ENCODE measurements at regions not wholly inside any gene's neighbourhood (a gene's known extent, or its start where the extent isn't known, plus 50 kb on each side); places are given as distances from the start of the nearest gene placed in this dataset.

- no peak for DNase-seq (ENCODE audit: low read depth in 2 of 2)
- no peak for TF ChIP-seq CTCF (IDR thresholded peaks at IDR 0.05; ENCODE audit: low read depth, low read length)
- no peak overlapping the region for H3K4me3 ChIP-seq (replicated peaks in 1 of 2; ENCODE audit: low read depth in 2 of 2, low read length in 2 of 2)
Measured at GRCh38 chr6:1494671-1495070, 105.3 kb downstream of the FOXF2 start.

GRCh38 chr6:1495344-1495743 is 106.0 kb downstream of the FOXF2 start:
- H3K4me3 ChIP-seq (replicated peaks in 1 of 2; ENCODE audit: low read depth in 2 of 2, low read length in 2 of 2) = no peak overlapping the region
- DNase-seq (ENCODE audit: low read depth in 2 of 2) = no peak
- TF ChIP-seq CTCF (IDR thresholded peaks at IDR 0.05; ENCODE audit: low read depth, low read length) = no peak

GRCh38 chr6:1496092-1496491 is 106.7 kb downstream of the FOXF2 start:
- DNase-seq (ENCODE audit: low read depth in 2 of 2) = no peak
- no peak overlapping the region for H3K4me3 ChIP-seq (replicated peaks in 1 of 2; ENCODE audit: low read depth in 2 of 2, low read length in 2 of 2)
- TF ChIP-seq CTCF (IDR thresholded peaks at IDR 0.05; ENCODE audit: low read depth, low read length) = no peak

- no peak overlapping the region for H3K4me3 ChIP-seq (replicated peaks in 1 of 2; ENCODE audit: low read depth in 2 of 2, low read length in 2 of 2)
- DNase-seq (ENCODE audit: low read depth in 2 of 2) = no peak
- no peak for TF ChIP-seq CTCF (IDR thresholded peaks at IDR 0.05; ENCODE audit: low read depth, low read length)
Measured at GRCh38 chr6:1496836-1497760, 107.7 kb downstream of the FOXF2 start.

- H3K4me3 ChIP-seq (replicated peaks in 1 of 2; ENCODE audit: low read depth in 2 of 2, low read length in 2 of 2) = no peak overlapping the region
- DNase-seq (ENCODE audit: low read depth in 2 of 2) = no peak
- TF ChIP-seq CTCF (IDR thresholded peaks at IDR 0.05; ENCODE audit: low read depth, low read length) = no peak
Measured at GRCh38 chr6:1497761-1498105, 108.4 kb downstream of the FOXF2 start.

GRCh38 chr6:1498491-1499113 is 109.2 kb downstream of the FOXF2 start:
- TF ChIP-seq CTCF (IDR thresholded peaks at IDR 0.05; ENCODE audit: low read depth, low read length) = peak; percentile 13
- DNase-seq (ENCODE audit: low read depth in 2 of 2) = no peak

More at GRCh38 chr6:1498491-1499113, 109.2 kb downstream of the FOXF2 start:
- H3K4me3 ChIP-seq (replicated peaks in 1 of 2; ENCODE audit: low read depth in 2 of 2, low read length in 2 of 2) = no peak overlapping the region
